B cell (primary cell): ENCODE measurements at regions not wholly inside any gene's neighbourhood (a gene's known extent, or its start where the extent isn't known, plus 50 kb on each side); places are given as distances from the start of the nearest gene placed in this dataset.

Experiments used
- CTCF ChIP-seq: fragments of 200-600 bp; IDR thresholded peaks from one replicate; pipeline ENCODE4 v1.8.0; 2022; ENCODE audit warnings: antibody characterized with exemption, mild to moderate bottlenecking
- EZH2 ChIP-seq: IDR thresholded peaks from 2 replicates; pipeline ENCODE4 v1.6.1; 2012; ENCODE audit warnings: borderline replicate concordance, low read depth, mild to moderate bottlenecking, moderate library complexity, low read length; ENCODE audit not compliant: insufficient read depth, poor library complexity, severe bottlenecking

- TF ChIP-seq CTCF (no peak), EZH2 (no peak)
Observed at GRCh38 chr1:185488808-185489207, 171.8 kb upstream of the IVNS1ABP start.
